ENCODE measurements at regions not wholly inside any gene's neighbourhood (a gene's known extent, or its start where the extent isn't known, plus 50 kb on each side); places are given as distances from the start of the nearest gene placed in this dataset.

DNA sequence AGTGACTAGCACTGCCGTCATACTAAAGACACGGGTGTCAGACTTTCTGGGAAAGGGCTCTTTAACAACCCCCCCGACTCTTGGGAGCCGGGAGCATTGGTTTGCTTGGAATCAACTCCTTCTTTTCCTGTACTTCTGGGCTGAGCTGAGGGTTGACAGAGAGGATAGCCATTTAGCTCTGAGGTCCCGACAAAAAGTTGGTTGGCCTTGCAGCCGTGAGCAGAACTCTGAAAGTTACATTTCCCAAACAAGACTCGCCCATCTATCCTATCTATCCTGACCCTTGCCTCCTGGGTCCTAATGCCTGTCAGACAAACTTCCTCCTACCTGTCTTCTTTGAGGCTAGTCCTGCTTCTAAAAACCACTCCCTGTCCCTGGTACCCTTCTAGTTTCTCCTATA, 460.8 kb upstream of the TOM1L1 start:
- DNase-seq, result no peak
- no CpG with 5 or more reads among the region's 7 CpGs for WGBS, 2 experiments (ENCODE audit: extremely low coverage in 2 of 2, insufficient read length in 1 of 2)
- no TSS peak for BruUV-seq (replicated peaks)

More for the DNA sequence above, 460.8 kb upstream of the TOM1L1 start:
- no peak overlapping the region for H4K5ac ChIP-seq (ENCODE audit: low read depth, low read length)
- H3K14ac ChIP-seq (replicated peaks; ENCODE audit: low read depth, low read length), result no peak overlapping the region
- H3K79me1 ChIP-seq (ENCODE audit: low read depth in 1 of 2, low read length in 2 of 2), result no peaks in the 10 kb centered on the region
- no peak overlapping the region for H3K4me2 ChIP-seq (ENCODE audit: low read depth, low read length)
- ATAC-seq (ENCODE audit: low read depth), result no peak
- H3K56ac ChIP-seq (ENCODE audit: extremely low read depth, insufficient read depth, low read length), result no peak overlapping the region
- POLR2A ChIA-PET (ENCODE audit: unreplicated experiment), result no interaction called here
- no peak overlapping the region for H3K23ac ChIP-seq (ENCODE audit: low read depth, low read length)
- H3K4me1 ChIP-seq (ENCODE audit: control insufficient read depth, insufficient read depth, low read length), result no peaks in the 10 kb centered on the region
- no peak overlapping the region for H3K4ac ChIP-seq (ENCODE audit: low read depth, low read length)
- no peak overlapping the region for H2AK5ac ChIP-seq (ENCODE audit: low read depth, low read length)
- H2BK120ac ChIP-seq (ENCODE audit: low read depth, low read length), result no peak overlapping the region
- H2AFZ ChIP-seq (replicated peaks; ENCODE audit: low read length, poor library complexity), result no peak overlapping the region
- no peaks in the 10 kb centered on the region for H3K36me3 ChIP-seq (ENCODE audit: control insufficient read depth, insufficient read depth, low read length)
- H3K9ac ChIP-seq (ENCODE audit: low read depth, low read length), result no peak overlapping the region
- TF ChIP-seq RAD21 (IDR thresholded peaks at IDR 0.05; ENCODE audit: low read length), result no peak
- TF ChIP-seq RFX5 (IDR thresholded peaks at IDR 0.05; ENCODE audit: low read depth, low read length), result no peak
- peaks cover 8% of the 10 kb centered on the region for H3K9me3 ChIP-seq (ENCODE audit: control insufficient read depth, insufficient read depth, low read length)
- no peak overlapping the region for H2BK15ac ChIP-seq (ENCODE audit: low read depth, low read length)
- H4K91ac ChIP-seq (ENCODE audit: insufficient read depth, low read depth, low read length), result no peak overlapping the region
- no peak overlapping the region for H3K27ac ChIP-seq (ENCODE audit: insufficient read depth, low read length)
- no peak overlapping the region for H3K4me3 ChIP-seq (ENCODE audit: insufficient read depth, low read depth, low read length)
- H2BK5ac ChIP-seq (ENCODE audit: low read depth, low read length, poor library complexity, severe bottlenecking), result no peak overlapping the region
- no peak overlapping the region for H2BK20ac ChIP-seq (ENCODE audit: low read depth, low read length)
- H4K8ac ChIP-seq (ENCODE audit: low read depth in 2 of 2, low read length in 2 of 2), result no peak overlapping the region
- in situ Hi-C loops (cut with MboI; ENCODE audit: low sequenced_read_pairs) (no loop called here), dilution Hi-C loops (cut with HindIII; ENCODE audit: low sequenced_read_pairs, unreplicated experiment) (no loop called here), intact Hi-C loops (cut with micrococcal nuclease) (no loop called here)
- no peaks in the 10 kb centered on the region for H3K9me1 ChIP-seq (ENCODE audit: insufficient read depth, low read length)
- H2AK9ac ChIP-seq (replicated peaks; ENCODE audit: low read depth, low read length, poor library complexity), result no peak overlapping the region
- no peaks in the 10 kb centered on the region for H4K20me1 ChIP-seq (ENCODE audit: insufficient read depth, low read length)
- H3K27me3 ChIP-seq (ENCODE audit: control insufficient read depth, insufficient read depth, low read length), result no peaks in the 10 kb centered on the region
- CTCF ChIA-PET, result no interaction called here
- no peak overlapping the region for H3K18ac ChIP-seq (ENCODE audit: low read depth, low read length)

Data from IMR-90 (cell line).